ENCODE measurements at regions not wholly inside any gene's neighbourhood (a gene's known extent, or its start where the extent isn't known, plus 50 kb on each side); places are given as distances from the start of the nearest gene placed in this dataset.
"Not testable (repeated sequence)": the region's sequence is repeated elsewhere in the genome, so short reads cannot be mapped to it uniquely, and the experiment has no call there.

GRCh38 chr14:62521309-62521708, 523.9 kb downstream of the KCNH5 start:
- not testable (repeated sequence) for TF ChIP-seq ETV5 (CRISPR knock-in tag; IDR thresholded peaks at IDR 0.05; ENCODE audit: low read depth); ZNF609 (CRISPR knock-in tag; IDR thresholded peaks at IDR 0.05; ENCODE audit: borderline replicate concordance); EZH2 (IDR thresholded peaks at IDR 0.05; ENCODE audit: borderline replicate concordance, low read depth, low read length); ELF2 (CRISPR knock-in tag; IDR thresholded peaks at IDR 0.05); POLR2A (conservative IDR thresholded peaks at IDR 0.05); MBD1 (CRISPR knock-in tag; IDR thresholded peaks at IDR 0.05); ZKSCAN3 (CRISPR knock-in tag; IDR thresholded peaks at IDR 0.05); HMGXB4 (CRISPR knock-in tag; IDR thresholded peaks at IDR 0.05); HDAC2 (IDR thresholded peaks at IDR 0.05); ZNF780A (CRISPR knock-in tag; IDR thresholded peaks at IDR 0.05); CTCF (IDR thresholded peaks at IDR 0.05 in 2 of 3, conservative IDR thresholded peaks at IDR 0.05 in 1 of 3; ENCODE audit: insufficient read depth in 2 of 3, low read depth in 1 of 3, low read length in 3 of 3); LEF1 (IDR thresholded peaks at IDR 0.05)
